Activated CD8-positive, alpha-beta memory T cell treated with anti-CD3 and anti-CD28 coated beads for 48 hours (primary cell): ENCODE measurements at regions not wholly inside any gene's neighbourhood (a gene's known extent, or its start where the extent isn't known, plus 50 kb on each side); places are given as distances from the start of the nearest gene placed in this dataset.

ENCODE experiments used
- DNase-seq, 3 experiments: peaks; one replicate each; pipeline ENCODE4 v3.0.0-alpha.2; 2020; ENCODE audit warnings: low read depth in 2 of 3, low spot score in 2 of 3

DNA sequence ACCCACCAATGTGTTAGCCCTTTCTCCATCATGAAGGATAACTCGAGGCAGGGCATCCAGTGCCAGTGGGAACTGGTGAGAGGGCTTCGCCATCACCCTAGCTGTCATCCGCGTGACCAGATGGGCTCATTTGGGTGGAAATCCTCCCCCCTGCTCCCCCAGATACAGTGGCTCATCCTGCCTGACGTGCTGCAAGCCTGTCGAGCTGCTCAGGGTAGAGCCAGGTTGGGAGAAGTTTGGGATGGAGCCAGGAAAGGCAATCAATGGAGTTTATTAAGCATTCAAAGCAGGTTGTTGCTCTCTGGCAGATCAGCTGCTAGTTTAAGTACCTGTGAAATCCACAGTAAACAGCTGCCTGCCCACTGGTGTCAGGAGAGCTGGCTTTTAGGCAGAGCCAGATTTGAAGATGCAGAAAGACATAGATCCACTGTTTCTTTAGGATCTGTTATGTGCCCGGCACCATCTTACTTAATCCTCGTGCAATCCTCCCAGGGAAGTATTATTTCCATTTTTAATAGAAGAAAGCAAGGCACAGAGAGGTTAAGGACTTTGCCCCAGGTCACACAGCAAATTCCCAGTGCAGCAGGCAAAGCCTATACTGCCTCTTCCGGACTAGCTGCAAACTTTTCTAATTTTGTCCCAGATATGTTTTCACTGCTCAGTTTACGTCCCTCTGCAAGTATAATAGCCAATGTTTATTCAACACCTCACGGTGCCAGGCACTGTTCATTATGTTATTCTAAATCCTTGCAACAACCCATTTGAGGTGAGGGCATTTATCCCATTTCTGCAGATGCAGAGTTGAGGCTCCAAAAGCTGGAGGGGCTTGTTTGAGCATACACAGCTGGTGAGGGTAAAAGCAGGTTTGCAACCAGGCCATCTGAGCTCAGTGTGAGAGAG, 54.1 kb upstream of the KCNG1 start:
- DNase-seq, result no peak

DNA sequence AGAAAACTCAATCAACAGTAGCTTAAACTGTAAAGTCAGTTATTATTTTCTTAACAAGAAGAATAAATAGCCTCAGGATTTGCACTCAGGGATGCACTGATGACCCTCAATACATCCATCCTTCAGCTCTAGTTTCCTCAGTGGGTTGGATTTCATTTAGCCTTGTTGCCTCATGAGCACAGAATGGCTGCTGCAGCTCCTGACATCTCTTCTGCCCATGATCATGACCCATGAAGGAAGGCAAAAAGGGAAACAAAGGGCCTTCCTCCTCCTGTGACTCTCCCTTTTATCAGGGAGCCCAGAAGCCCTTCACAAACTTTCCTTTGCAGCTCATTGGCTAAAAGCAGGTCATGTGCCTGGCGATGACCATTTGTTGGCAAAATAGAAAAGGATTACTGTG, 51.2 kb upstream of the KCNG1 start:
- no peak for DNase-seq
